SK-N-SH (cell line): ENCODE measurements at regions not wholly inside any gene's neighbourhood (a gene's known extent, or its start where the extent isn't known, plus 50 kb on each side); places are given as distances from the start of the nearest gene placed in this dataset.

ENCODE experiments used
- CTCF ChIA-PET: fragments of 300-600, 350-600 bp; formaldehyde crosslinking; extraction: SDS; loops from one replicate; lab custom pipeline; 2021; lab: Yijun Ruan, JAX
- POLR2A ChIA-PET: fragments of 350-600 bp; sonication (Branson Sonifier 250); formaldehyde crosslinking; extraction: SDS; loops from one replicate; lab custom pipeline; 2020; ENCODE audit warnings: antibody characterized with exemption, inconsistent platforms; lab: Yijun Ruan, JAX
- DNase-seq: peaks from one replicate; pipeline ENCODE4 v3.0.0; 2012
- H2AFZ ChIP-seq: fragments of 200-600 bp; sonication (generic); 2 replicates; pipeline ENCODE4 v1.8.1; 2016; ENCODE audit warnings: antibody characterized with exemption, mild to moderate bottlenecking, low read depth
- H3F3A ChIP-seq: fragments of 200-600 bp; sonication (generic); replicated peaks from 2 replicates; pipeline ENCODE3; 2016; ENCODE audit warnings: antibody characterized with exemption, mild to moderate bottlenecking; ENCODE audit not compliant: insufficient read depth
- H3K27ac ChIP-seq, 2 experiments: fragments of 200-500 bp in 1 of 2; fragments of 200-600 bp in 1 of 2; sonication (Bioruptor generic) in 1 of 2; sonication (generic), shearing (Covaris generic) in 1 of 2; 2 replicates each; pipeline versions ENCODE4 v1.5.1 to v1.6.1; 2014 to 2016; ENCODE audit warnings: low read depth in 2 of 2, inconsistent platforms in 1 of 2, low read length in 1 of 2, mild to moderate bottlenecking in 1 of 2, mixed read lengths in 1 of 2
- H3K27me3 ChIP-seq: fragments of 200-600 bp; sonication (generic), shearing (Covaris generic); 2 replicates; pipeline ENCODE4 v1.6.1; 2016; ENCODE audit warnings: mixed run types; ENCODE audit not compliant: insufficient read depth
- H3K36me3 ChIP-seq, 2 experiments: fragments of 200-500 bp in 1 of 2; fragments of 200-600 bp in 1 of 2; sonication (Bioruptor generic) in 1 of 2; sonication (generic) in 1 of 2; replicated peaks in 1 of 2; 2 replicates each; pipeline versions ENCODE3 to v1.5.1; 2014 to 2016; ENCODE audit warnings: low read length in 1 of 2, mild to moderate bottlenecking in 1 of 2; ENCODE audit not compliant: insufficient read depth in 2 of 2, control insufficient read depth in 1 of 2
- H3K4me1 ChIP-seq, 2 experiments: fragments of 200-500 bp in 1 of 2; fragments of 200-600 bp in 1 of 2; sonication (Bioruptor generic) in 1 of 2; sonication (generic), shearing (Covaris generic) in 1 of 2; 2 replicates each; pipeline versions ENCODE4 v1.5.1 to v1.6.1; 2014 to 2016; ENCODE audit warnings: low read depth in 1 of 2, low read length in 1 of 2, mixed run types in 1 of 2; ENCODE audit not compliant: insufficient read depth in 2 of 2, control insufficient read depth in 1 of 2
- H3K4me2 ChIP-seq: fragments of 200-600 bp; sonication (generic), shearing (Covaris generic); 2 replicates; pipeline ENCODE4 v1.6.1; 2017; ENCODE audit warnings: mixed run types
- H3K4me3 ChIP-seq, 2 experiments: fragments of 200-500 bp in 1 of 2; fragments of 200-600 bp in 1 of 2; sonication (Bioruptor generic) in 1 of 2; sonication (generic), shearing (Covaris generic) in 1 of 2; 2 replicates each; pipeline versions ENCODE4 v1.5.1 to v1.8.1; 2014 to 2016; ENCODE audit warnings: low read depth in 2 of 2, inconsistent platforms in 1 of 2, low read length in 1 of 2, mild to moderate bottlenecking in 1 of 2, mixed read lengths in 1 of 2, moderate library complexity in 1 of 2
- H3K79me2 ChIP-seq: fragments of 200-600 bp; sonication (generic); 2 replicates; pipeline ENCODE4 v1.8.1; 2017; ENCODE audit warnings: mild to moderate bottlenecking; ENCODE audit not compliant: insufficient read depth
- H3K9ac ChIP-seq: fragments of 200-600 bp; sonication (generic); 2 replicates; pipeline ENCODE4 v1.6.1; 2017; ENCODE audit warnings: mixed run types
- H3K9me2 ChIP-seq: fragments of 200-600 bp; sonication (generic); 2 replicates; pipeline ENCODE4 v1.6.1; 2017; ENCODE audit warnings: mixed run types
- H3K9me3 ChIP-seq: fragments of 200-600 bp; sonication (generic); 2 replicates; pipeline ENCODE4 v1.6.1; 2017; ENCODE audit warnings: mixed run types, mild to moderate bottlenecking, moderate library complexity
- H4K20me1 ChIP-seq: fragments of 200-600 bp; sonication (generic); 2 replicates; pipeline ENCODE4 v1.6.1; 2017; ENCODE audit warnings: mild to moderate bottlenecking, mixed run types; ENCODE audit not compliant: insufficient read depth
- CHD2 ChIP-seq: fragments of 150-350 bp; IDR thresholded peaks from 2 replicates; pipeline ENCODE4 v1.6.1; 2018; ENCODE audit warnings: low read length; ENCODE audit not compliant: partially characterized antibody
- CTCF ChIP-seq: fragments of 200-600 bp; sonication (generic); IDR thresholded peaks from 2 replicates; pipeline ENCODE4 v1.6.1; 2017; ENCODE audit warnings: antibody characterized with exemption, mild to moderate bottlenecking, moderate library complexity
- FOXJ3 ChIP-seq: sonication (generic); formaldehyde crosslinking; IDR thresholded peaks from 2 replicates; pipeline ENCODE4 v1.5.1; 2020; ENCODE audit warnings: mild to moderate bottlenecking, missing genetic modification reagents
- FOXM1 ChIP-seq: IDR thresholded peaks from 2 replicates; pipeline ENCODE4 v1.4.0; 2012; ENCODE audit warnings: low read depth, mild to moderate bottlenecking
- GATA2 ChIP-seq: sonication (generic); formaldehyde crosslinking; IDR thresholded peaks from 2 replicates; pipeline ENCODE4 v1.5.0; 2020; ENCODE audit warnings: mild to moderate bottlenecking, missing genetic modification reagents
- IRF3 ChIP-seq: fragments of 150-350 bp; IDR thresholded peaks from 2 replicates; pipeline ENCODE4 v1.6.1; 2016; ENCODE audit warnings: mild to moderate bottlenecking, low read depth, low read length
- JUND ChIP-seq: IDR thresholded peaks from 2 replicates; pipeline ENCODE4 v1.4.0; 2012
- RCOR1 ChIP-seq: fragments of 150-350 bp; IDR thresholded peaks from 2 replicates; pipeline ENCODE4 v1.6.1; 2017; ENCODE audit warnings: antibody characterized with exemption, low read length
- RFX5 ChIP-seq: IDR thresholded peaks from 2 replicates; pipeline ENCODE4 v1.6.1; 2012; ENCODE audit warnings: mild to moderate bottlenecking, improper control_type of control experiment, low read length
- SIN3A ChIP-seq: IDR thresholded peaks from 2 replicates; pipeline ENCODE4 v1.6.1; 2012; ENCODE audit warnings: low read depth, mild to moderate bottlenecking, low read length, moderate library complexity, borderline replicate concordance
- TAF1 ChIP-seq: IDR thresholded peaks from 2 replicates; pipeline ENCODE4 v1.6.1; 2012; ENCODE audit warnings: low read depth, mild to moderate bottlenecking, low read length, moderate library complexity, borderline replicate concordance
- TCF12 ChIP-seq: IDR thresholded peaks from 2 replicates; pipeline ENCODE4 v1.4.0; 2012
- USF1 ChIP-seq: IDR thresholded peaks from 2 replicates; pipeline ENCODE4 v1.4.0; 2012; ENCODE audit warnings: low read depth, borderline replicate concordance
- USF2 ChIP-seq: fragments of 150-350 bp; IDR thresholded peaks from 2 replicates; pipeline ENCODE4 v1.6.1; 2017; ENCODE audit warnings: antibody characterized with exemption, low read length, low read depth, borderline replicate concordance
- WGBS: methylation state at CpG from one replicate; pipeline ENCODE4 v1.1.6; 2017; ENCODE audit warnings: low lambda C conversion rate; 5-methylcytosine and 5-hydroxymethylcytosine counted together

- Histone ChIP-seq H3K27ac (no peak overlapping the region), H4K20me1 (no peaks in the 10 kb centered on the region), H2AFZ (no peak overlapping the region), H3K36me3 (no peaks in the 10 kb centered on the region), H3K4me2 (no peak overlapping the region), H3K9ac (no peak overlapping the region), H3F3A (no peaks in the 10 kb centered on the region), H3K79me2 (no peaks in the 10 kb centered on the region), H3K9me3 (no peaks in the 10 kb centered on the region; the same call in 1 of the 2 replicates), H3K27me3 (peaks cover 9% of the 10 kb centered on the region; the same call in 1 of the 2 replicates), H3K4me1 (no peaks in the 10 kb centered on the region), H3K4me3 (no peak overlapping the region), H3K9me2 (no peaks in the 10 kb centered on the region)
- no peak for DNase-seq
- WGBS = 0% methylated on average over 1 of the region's 1 CpG
- ChIA-PET POLR2A (no interaction called here), CTCF (interaction anchor here (1.1 kb wide), 1 partner anchor 22 kb away, joined by 3 read pairs; no protein-coding TSS in a partner anchor)
- no peak for TF ChIP-seq USF1
- TF ChIP-seq FOXJ3 = no peak
- no peak for TF ChIP-seq USF2
- TF ChIP-seq FOXM1 = no peak
- TF ChIP-seq CTCF = no peak
- TF ChIP-seq TCF12 = no peak
- no peak for TF ChIP-seq SIN3A
- TF ChIP-seq RCOR1 = no peak
- no peak for TF ChIP-seq RFX5
- no peak for TF ChIP-seq CHD2
- TF ChIP-seq TAF1 = no peak
- TF ChIP-seq GATA2 (CRISPR knock-in tag) = no peak
- no peak for TF ChIP-seq JUND
- no peak for TF ChIP-seq IRF3
Observed at GRCh38 chr12:91854725-91855124, 290.9 kb downstream of the BTG1 start.
